ENCODE measurements at regions not wholly inside any gene's neighbourhood (a gene's known extent, or its start where the extent isn't known, plus 50 kb on each side); places are given as distances from the start of the nearest gene placed in this dataset.
"Not testable (repeated sequence)": the region's sequence is repeated elsewhere in the genome, so short reads cannot be mapped to it uniquely, and the experiment has no call there.

GRCh38 chr5:67793966-67794365 lies 421.6 kb upstream of the PIK3R1 start:
- Mint-ChIP-seq H3K36me3 (ENCODE audit: low read depth) (no peaks in the 10 kb centered on the region), H3K9me3 (peaks cover 5% of the 10 kb centered on the region), H3K27ac (no peak overlapping the region), H3K4me1 (no peaks in the 10 kb centered on the region), H3K4me3 (no peak overlapping the region), H3K27me3 (peaks cover 2% of the 10 kb centered on the region)
- ChIA-PET POLR2A (no interaction called here), CTCF (interaction anchor here (0.6 kb wide), 1 partner anchor 797 kb away, joined by 3 read pairs; no protein-coding TSS in a partner anchor)
- TF ChIP-seq CTCF (IDR thresholded peaks at IDR 0.05), result no peak
- DNase-seq (no peak), ATAC-seq (ENCODE audit: low read depth) (no peak)
- intact Hi-C loops (cut with micrococcal nuclease), result no loop called here

- Mint-ChIP-seq H3K9me3 (peaks cover under 1% of the 10 kb centered on the region), H3K27ac (no peak overlapping the region), H3K4me1 (no peaks in the 10 kb centered on the region), H3K36me3 (ENCODE audit: low read depth) (no peaks in the 10 kb centered on the region), H3K27me3 (peaks cover 2% of the 10 kb centered on the region), H3K4me3 (no peak overlapping the region)
- intact Hi-C loops (cut with micrococcal nuclease), result no loop called here
- ChIA-PET POLR2A (no interaction called here), CTCF (no interaction called here)
- ATAC-seq (ENCODE audit: low read depth) (no peak), DNase-seq (no peak)
- TF ChIP-seq CTCF (IDR thresholded peaks at IDR 0.05), result no peak
Measured at GRCh38 chr5:67793418-67793817, 422.1 kb upstream of the PIK3R1 start.

GRCh38 chr5:67792891-67793290 lies 422.7 kb upstream of the PIK3R1 start:
- no peak for TF ChIP-seq CTCF (IDR thresholded peaks at IDR 0.05)
- intact Hi-C loops (cut with micrococcal nuclease), result no loop called here
- ATAC-seq (ENCODE audit: low read depth) (no peak), DNase-seq (no peak)
- peaks cover 2% of the 10 kb centered on the region for H3K27me3 Mint-ChIP-seq
- H3K4me1 Mint-ChIP-seq, result no peaks in the 10 kb centered on the region
- H3K9me3 Mint-ChIP-seq, result no peaks in the 10 kb centered on the region
- ChIA-PET CTCF (no interaction called here), POLR2A (no interaction called here)
- H3K4me3 Mint-ChIP-seq, result no peak overlapping the region
- H3K36me3 Mint-ChIP-seq (ENCODE audit: low read depth), result no peaks in the 10 kb centered on the region
- H3K27ac Mint-ChIP-seq, result no peak overlapping the region

GRCh38 chr5:67790390-67790789 lies 425.2 kb upstream of the PIK3R1 start:
- Mint-ChIP-seq H3K4me3 (no peak overlapping the region), H3K27me3 (no peaks in the 10 kb centered on the region), H3K36me3 (ENCODE audit: low read depth) (no peaks in the 10 kb centered on the region), H3K9me3 (no peaks in the 10 kb centered on the region), H3K4me1 (no peaks in the 10 kb centered on the region), H3K27ac (no peak overlapping the region)
- no peak for TF ChIP-seq CTCF (IDR thresholded peaks at IDR 0.05)
- POLR2A ChIA-PET, result no interaction called here
- intact Hi-C loops (cut with micrococcal nuclease), result no loop called here
- DNase-seq (no peak), ATAC-seq (ENCODE audit: low read depth) (no peak)
- CTCF ChIA-PET, result no interaction called here

- DNase-seq; H3K36me3 Mint-ChIP-seq (ENCODE audit: low read depth); ATAC-seq (ENCODE audit: low read depth); H3K27me3 Mint-ChIP-seq; intact Hi-C loops (cut with micrococcal nuclease); H3K9me3 Mint-ChIP-seq; H3K27ac Mint-ChIP-seq; H3K4me1 Mint-ChIP-seq; POLR2A ChIA-PET; H3K4me3 Mint-ChIP-seq; CTCF ChIA-PET: not testable (repeated sequence)
Measured at GRCh38 chr5:67779893-67780623, 435.5 kb upstream of the PIK3R1 start.

GRCh38 chr5:67774786-67775185 lies 440.8 kb upstream of the PIK3R1 start:
- TF ChIP-seq CTCF (IDR thresholded peaks at IDR 0.05), result no peak
- Mint-ChIP-seq H3K4me3 (no peak overlapping the region), H3K9me3 (no peaks in the 10 kb centered on the region), H3K4me1 (no peaks in the 10 kb centered on the region), H3K27ac (no peak overlapping the region), H3K27me3 (peaks cover 8% of the 10 kb centered on the region), H3K36me3 (ENCODE audit: low read depth) (no peaks in the 10 kb centered on the region)
- POLR2A ChIA-PET, result interaction anchor here (0.7 kb wide), 1 partner anchor 10 kb away, joined by 9 read pairs; no protein-coding TSS in a partner anchor
- ATAC-seq (ENCODE audit: low read depth) (no peak), DNase-seq (no peak)
- CTCF ChIA-PET, result no interaction called here
- intact Hi-C loops (cut with micrococcal nuclease), result no loop called here

Measured in activated B cell treated with CpG ODN at 0.5 μM for 24 hours (primary cell).